Calu3 (cell line): ENCODE measurements at regions not wholly inside any gene's neighbourhood (a gene's known extent, or its start where the extent isn't known, plus 50 kb on each side); places are given as distances from the start of the nearest gene placed in this dataset.

Experiments
- BruUV-seq: library from RNA; stranded (reverse); fragments of 400-500 nt; replicated peaks from 2 replicates; lab custom pipeline; 2021; lab: Mats Ljungman, UMichigan
- CTCF ChIA-PET: fragments of 300-600 bp; sonication (Branson Sonifier 250); formaldehyde crosslinking; loops from one replicate; lab custom pipeline; 2022; ENCODE audit warnings: antibody characterized with exemption; lab: Charles Lee
- DNase-seq: peaks from one replicate; pipeline ENCODE4 v3.0.0; 2022
- H3K27ac Mint-ChIP-seq: one replicate; pipeline ENCODE4 v1.8.0; 2022; ENCODE audit warnings: mixed read lengths; ENCODE audit not compliant: unreplicated experiment
- H3K27me3 Mint-ChIP-seq: one replicate; pipeline ENCODE4 v1.8.0; 2022; ENCODE audit warnings: mixed read lengths; ENCODE audit not compliant: unreplicated experiment
- H3K36me3 Mint-ChIP-seq: one replicate; pipeline ENCODE4 v1.8.0; 2022; ENCODE audit warnings: mild to moderate bottlenecking, moderate library complexity, mixed read lengths; ENCODE audit not compliant: insufficient read depth, unreplicated experiment
- H3K4me1 Mint-ChIP-seq: one replicate; pipeline ENCODE4 v1.8.0; 2022; ENCODE audit warnings: mild to moderate bottlenecking, low read depth, mixed read lengths; ENCODE audit not compliant: unreplicated experiment
- H3K4me3 Mint-ChIP-seq: one replicate; pipeline ENCODE4 v1.8.0; 2022; ENCODE audit warnings: mild to moderate bottlenecking, low read depth, moderate library complexity, mixed read lengths; ENCODE audit not compliant: unreplicated experiment
- H3K9me3 Mint-ChIP-seq: one replicate; pipeline ENCODE4 v1.8.0; 2022; ENCODE audit warnings: low read depth, mixed read lengths; ENCODE audit not compliant: unreplicated experiment
- intact Hi-C: fragments of 100-400 bp; cut with micrococcal nuclease; formaldehyde crosslinking; loops from one replicate; pipeline ENCODE4 v1.10.0; 2022; ENCODE audit not compliant: unreplicated experiment
- TF ChIP-seq, protein P1 (sequence below): fragments of 200-600 bp; IDR thresholded peaks from one replicate; pipeline ENCODE4 v1.8.0; 2022; ENCODE audit warnings: antibody characterized with exemption; ENCODE audit not compliant: unreplicated experiment

GRCh38 chr10:57822965-57823364, 444.7 kb downstream of the IPMK start:
- intact Hi-C loops: no loop called here
- CTCF ChIA-PET: no interaction called here
- peaks cover 4% of the 10 kb centered on the region for H3K36me3 Mint-ChIP-seq
- H3K27ac Mint-ChIP-seq: no peak overlapping the region
- no peaks in the 10 kb centered on the region for H3K4me1 Mint-ChIP-seq
- H3K9me3 Mint-ChIP-seq: peaks cover 2% of the 10 kb centered on the region
- no peak for DNase-seq
- H3K27me3 Mint-ChIP-seq: no peaks in the 10 kb centered on the region
- no TSS peak for BruUV-seq
- TF ChIP-seq, protein P1, sequence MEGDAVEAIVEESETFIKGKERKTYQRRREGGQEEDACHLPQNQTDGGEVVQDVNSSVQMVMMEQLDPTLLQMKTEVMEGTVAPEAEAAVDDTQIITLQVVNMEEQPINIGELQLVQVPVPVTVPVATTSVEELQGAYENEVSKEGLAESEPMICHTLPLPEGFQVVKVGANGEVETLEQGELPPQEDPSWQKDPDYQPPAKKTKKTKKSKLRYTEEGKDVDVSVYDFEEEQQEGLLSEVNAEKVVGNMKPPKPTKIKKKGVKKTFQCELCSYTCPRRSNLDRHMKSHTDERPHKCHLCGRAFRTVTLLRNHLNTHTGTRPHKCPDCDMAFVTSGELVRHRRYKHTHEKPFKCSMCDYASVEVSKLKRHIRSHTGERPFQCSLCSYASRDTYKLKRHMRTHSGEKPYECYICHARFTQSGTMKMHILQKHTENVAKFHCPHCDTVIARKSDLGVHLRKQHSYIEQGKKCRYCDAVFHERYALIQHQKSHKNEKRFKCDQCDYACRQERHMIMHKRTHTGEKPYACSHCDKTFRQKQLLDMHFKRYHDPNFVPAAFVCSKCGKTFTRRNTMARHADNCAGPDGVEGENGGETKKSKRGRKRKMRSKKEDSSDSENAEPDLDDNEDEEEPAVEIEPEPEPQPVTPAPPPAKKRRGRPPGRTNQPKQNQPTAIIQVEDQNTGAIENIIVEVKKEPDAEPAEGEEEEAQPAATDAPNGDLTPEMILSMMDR: no peak
- no peak overlapping the region for H3K4me3 Mint-ChIP-seq

- Mint-ChIP-seq H3K9me3 (peaks cover 2% of the 10 kb centered on the region), H3K4me3 (no peak overlapping the region), H3K27me3 (no peaks in the 10 kb centered on the region), H3K4me1 (peaks cover 15% of the 10 kb centered on the region), H3K36me3 (peaks cover 10% of the 10 kb centered on the region), H3K27ac (no peak overlapping the region)
- TF ChIP-seq, protein P1: no peak
- BruUV-seq: no TSS peak
- intact Hi-C loops: no loop called here
- no peak for DNase-seq
- CTCF ChIA-PET: no interaction called here
Observed at GRCh38 chr10:57818522-57818921, 449.2 kb downstream of the IPMK start.

DNA sequence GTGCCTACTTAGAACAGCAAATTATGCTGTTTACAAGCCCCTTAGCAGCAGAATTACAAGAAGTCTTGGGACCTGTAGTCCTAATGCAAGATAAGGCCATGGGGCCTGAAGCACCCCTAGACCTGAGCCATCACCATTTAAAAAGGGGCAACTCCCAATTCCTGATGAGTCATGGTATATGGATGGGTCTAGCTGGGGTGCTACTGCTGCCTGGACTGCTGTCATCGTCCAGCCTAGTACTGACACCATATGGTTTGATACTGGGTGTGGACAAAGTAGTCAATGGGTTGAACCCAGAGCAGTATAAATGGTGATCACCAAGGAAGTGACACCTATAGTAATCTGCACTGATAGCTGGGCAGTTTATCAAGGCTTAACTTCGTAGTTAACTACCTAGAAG, 450.0 kb downstream of the IPMK start:
- Mint-ChIP-seq H3K9me3 (peaks cover 2% of the 10 kb centered on the region), H3K27me3 (no peaks in the 10 kb centered on the region), H3K4me1 (peaks cover 23% of the 10 kb centered on the region), H3K36me3 (peaks cover 10% of the 10 kb centered on the region), H3K4me3 (no peak overlapping the region), H3K27ac (no peak overlapping the region)
- TF ChIP-seq, protein P1: no peak
- intact Hi-C loops: no loop called here
- no peak for DNase-seq
- BruUV-seq: no TSS peak
- CTCF ChIA-PET: interaction anchor here (0.7 kb wide), 2 partner anchors 188 to 261 kb away, joined by 3 to 12 read pairs; no protein-coding TSS in a partner anchor

- no peaks in the 10 kb centered on the region for H3K27me3 Mint-ChIP-seq
- H3K27ac Mint-ChIP-seq: peak overlapping the region; percentile 78
Observed at GRCh38 chr10:57815949-57816348, 451.7 kb downstream of the IPMK start.

More at GRCh38 chr10:57815949-57816348, 451.7 kb downstream of the IPMK start:
- Mint-ChIP-seq H3K36me3 (peaks cover 10% of the 10 kb centered on the region), H3K4me1 (peaks cover 25% of the 10 kb centered on the region), H3K4me3 (no peak overlapping the region), H3K9me3 (peaks cover 2% of the 10 kb centered on the region)
- intact Hi-C loops: no loop called here
- no TSS peak for BruUV-seq
- CTCF ChIA-PET: no interaction called here
- DNase-seq: peak; percentile 44
- TF ChIP-seq, protein P1: no peak
